ENCODE measurements at regions not wholly inside any gene's neighbourhood (a gene's known extent, or its start where the extent isn't known, plus 50 kb on each side); places are given as distances from the start of the nearest gene placed in this dataset.

DNA sequence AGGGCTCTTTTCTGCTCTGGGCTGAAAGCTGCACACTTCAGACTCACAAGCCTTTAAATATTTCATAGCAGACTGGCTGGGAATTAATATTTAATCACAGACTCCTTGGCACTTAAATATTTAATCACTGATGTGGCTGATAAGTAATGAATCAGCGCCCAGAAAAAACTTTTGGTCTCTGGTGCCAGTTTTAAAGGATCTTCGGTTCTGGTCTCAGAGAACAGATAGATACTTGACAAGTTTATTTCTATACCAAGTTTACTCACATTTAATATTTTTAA is 201.2 kb downstream of the MYCN start:
- DNase-seq = no peak

DNA sequence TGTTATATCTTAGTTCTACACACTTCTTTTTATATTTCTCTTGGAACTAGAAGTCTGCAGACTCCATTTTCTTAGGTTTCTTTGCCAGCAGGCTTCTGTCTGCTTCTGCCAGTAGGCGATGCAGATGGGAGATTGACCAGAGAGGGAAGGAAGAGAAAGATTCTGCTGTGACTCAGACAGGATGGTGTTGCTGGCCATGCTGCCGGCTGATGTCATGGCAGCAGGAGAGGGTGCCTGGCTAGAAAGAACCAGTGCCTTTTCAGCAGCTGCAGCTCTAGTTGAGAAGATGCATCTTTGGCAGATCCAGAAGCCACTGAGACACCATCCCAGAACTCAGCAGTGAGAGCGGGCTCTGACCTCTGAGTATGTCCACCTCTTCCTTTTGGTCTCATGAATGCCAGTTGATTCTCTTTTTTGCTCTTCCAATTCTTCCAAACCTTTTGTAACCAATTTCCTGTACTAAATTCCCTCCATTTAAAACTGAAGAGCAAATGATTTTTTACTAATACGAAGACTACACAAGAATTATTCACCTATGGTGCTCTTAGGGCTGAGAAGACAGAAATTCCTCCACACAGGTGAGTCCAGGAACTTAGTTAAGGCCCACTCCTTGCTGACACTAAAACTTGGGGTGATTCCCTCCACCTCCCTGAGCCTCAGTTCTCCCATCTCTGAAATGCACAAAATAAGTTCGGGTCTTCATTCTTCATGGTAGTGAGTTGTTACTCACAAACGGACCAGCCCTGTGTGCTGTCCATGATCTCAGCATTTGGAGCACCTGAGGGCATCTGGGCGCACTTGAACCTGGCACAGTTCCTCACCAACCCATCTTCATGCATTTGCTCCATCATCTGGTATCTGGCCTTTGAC is 200.7 kb downstream of the MYCN start:
- no peak for DNase-seq

DNA sequence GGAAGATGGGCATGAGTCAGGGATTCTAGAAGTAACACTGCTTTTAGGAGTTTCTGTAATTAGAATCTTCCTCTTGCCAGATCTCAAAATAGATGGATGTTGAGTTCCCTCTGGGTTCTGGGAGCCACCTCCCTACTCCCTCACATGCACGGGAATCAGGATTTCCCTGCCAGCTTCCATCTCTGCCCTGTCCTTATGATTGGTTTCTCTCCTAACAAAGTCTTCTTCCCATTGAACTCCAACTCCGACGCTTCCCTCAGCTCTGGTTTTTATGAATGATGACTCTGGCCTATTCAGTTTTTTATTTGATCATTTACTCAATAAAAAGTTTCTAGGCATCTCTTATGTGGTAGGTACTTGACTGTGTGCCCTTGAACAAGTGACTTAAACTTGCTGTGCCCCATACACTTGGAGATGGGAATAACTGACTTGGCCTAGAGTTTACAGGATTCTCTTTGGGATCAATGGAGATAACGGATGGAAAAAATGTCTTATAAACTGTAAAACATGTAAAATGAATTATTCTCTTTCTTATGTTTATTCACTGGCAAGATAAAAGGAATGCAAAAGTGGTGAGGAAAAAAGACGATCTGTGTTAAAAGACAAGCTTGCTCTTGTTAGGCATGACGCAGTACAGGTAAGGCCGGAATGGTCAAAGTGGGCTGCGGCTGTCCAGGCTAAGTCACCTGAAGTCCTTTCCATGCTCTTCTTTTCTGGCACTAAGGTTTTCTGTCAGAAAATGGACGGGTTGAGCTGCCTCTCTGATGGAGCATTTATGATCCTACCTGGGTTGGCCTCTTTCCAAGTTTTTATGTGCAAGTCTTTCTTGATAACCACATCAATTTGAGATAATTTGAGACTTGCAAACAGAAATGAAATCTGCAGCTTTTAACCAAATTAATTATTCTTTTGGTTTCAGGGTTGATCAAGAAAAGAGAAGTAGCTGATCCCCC is 199.6 kb downstream of the MYCN start:
- DNase-seq = no peak

DNA sequence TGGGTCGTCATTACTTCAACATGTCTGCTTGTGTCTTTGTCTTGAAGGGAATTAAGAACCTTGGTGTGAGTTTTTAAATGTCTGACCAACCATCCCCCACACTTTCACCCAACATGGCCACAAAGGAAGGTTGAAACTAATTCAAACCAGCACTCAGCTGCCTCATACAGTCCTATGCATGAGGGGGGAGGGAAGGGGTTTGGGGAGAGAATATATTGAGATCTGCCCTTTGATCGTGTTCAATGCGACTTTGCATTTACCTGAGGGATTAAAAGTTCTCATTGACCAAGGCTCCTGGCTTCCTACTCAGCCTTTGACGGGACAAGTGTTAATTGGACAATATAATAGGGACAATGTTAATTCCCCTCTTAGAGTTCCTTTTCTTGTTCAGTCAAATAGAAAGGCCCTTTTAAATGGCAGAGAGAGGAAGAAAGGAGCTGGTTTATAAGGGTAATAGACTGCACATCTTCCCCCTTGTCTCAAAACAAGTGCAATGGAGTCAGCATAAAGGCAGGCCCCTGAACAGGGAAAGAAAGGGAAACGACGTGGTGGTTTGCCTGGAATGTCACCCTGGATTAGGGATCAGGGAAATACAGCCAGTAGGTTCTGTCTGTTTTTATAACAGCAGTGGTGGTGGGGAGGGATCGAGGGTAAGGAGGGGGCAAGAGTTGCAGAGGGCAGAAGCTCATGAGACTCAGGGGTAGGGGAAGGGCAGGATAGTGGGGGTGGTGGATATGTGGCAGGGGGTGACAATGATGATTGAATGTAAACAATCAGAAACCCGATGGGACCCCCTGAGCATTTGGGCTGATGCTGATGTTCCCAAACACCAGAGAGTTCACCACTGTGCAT is 198.7 kb downstream of the MYCN start:
- no peak for DNase-seq

DNA sequence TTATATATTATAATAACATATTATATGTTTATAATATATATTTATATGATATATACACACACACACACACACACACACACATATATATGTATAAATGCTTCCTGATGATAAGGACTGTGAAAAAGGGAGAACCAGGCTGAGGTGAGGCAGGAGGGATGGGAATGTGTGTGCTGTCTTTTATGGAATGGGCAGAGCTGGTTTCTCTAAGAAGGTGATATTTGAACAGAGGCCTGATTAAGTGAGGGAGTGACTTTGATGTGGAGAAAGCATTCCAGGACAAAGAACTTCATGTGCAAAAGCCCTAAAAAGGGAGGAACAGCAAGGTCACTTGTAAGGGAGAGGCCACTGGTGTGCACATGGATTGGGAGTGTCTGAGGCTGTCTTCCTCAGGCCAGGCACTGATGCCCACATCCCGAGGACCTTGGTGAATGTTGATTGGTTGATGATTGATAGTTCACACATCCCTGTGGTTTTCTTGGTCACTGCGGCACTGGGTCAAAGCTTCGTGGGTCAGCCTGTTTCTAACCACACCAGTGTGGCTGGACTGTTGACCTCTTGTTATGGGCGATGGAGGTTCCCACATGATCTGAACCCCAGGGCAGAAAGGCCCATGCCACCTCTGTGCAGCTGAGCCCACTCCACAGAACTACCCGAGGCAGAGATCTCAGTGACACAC is 196.9 kb downstream of the MYCN start:
- no peak for DNase-seq

DNA sequence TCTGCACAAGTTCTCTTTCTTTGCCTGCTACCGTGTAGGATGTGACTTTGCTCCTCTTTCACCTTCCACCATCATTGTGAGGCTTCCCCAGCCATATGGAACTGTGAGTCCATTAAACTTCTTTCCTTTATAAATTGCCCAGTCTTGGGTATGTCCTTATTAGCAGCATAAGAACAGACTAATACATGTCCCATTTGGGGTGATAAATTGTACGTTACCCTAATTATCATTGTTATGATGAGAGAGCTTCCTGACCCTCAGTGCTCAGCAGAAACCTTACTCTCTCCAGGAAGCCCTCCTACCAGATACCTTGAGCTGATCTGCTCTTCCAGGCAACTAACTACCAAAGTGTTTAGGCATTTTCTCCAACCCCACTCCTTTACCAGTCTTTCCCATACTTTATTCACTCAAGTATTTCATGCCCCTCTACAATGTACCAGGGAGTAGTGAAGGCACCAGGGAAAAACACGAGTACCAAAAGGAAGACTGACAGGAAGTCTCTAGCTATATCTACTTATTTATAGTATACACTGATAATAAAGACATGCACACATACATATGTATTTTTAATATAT is 196.2 kb downstream of the MYCN start:
- no peak for DNase-seq

DNA sequence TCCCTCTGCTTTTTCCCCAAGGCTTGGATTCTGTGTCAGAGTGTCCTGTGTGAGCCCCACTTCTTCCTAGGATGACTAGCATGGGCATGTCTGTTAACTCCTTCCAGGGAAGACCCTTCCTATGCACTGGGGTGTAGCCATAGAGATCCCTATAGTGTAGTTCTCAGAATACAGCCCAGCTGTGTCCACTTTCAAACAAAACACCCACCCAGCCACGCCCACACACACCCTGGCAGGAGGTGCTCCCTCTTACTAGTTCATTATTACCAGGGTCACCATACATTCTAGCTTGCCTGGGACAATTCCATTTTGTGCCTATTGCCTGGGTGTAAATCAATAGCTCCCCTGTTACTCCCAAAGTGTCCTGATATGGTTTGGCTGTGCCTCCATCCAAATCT is 195.6 kb downstream of the MYCN start:
- no peak for DNase-seq

DNA sequence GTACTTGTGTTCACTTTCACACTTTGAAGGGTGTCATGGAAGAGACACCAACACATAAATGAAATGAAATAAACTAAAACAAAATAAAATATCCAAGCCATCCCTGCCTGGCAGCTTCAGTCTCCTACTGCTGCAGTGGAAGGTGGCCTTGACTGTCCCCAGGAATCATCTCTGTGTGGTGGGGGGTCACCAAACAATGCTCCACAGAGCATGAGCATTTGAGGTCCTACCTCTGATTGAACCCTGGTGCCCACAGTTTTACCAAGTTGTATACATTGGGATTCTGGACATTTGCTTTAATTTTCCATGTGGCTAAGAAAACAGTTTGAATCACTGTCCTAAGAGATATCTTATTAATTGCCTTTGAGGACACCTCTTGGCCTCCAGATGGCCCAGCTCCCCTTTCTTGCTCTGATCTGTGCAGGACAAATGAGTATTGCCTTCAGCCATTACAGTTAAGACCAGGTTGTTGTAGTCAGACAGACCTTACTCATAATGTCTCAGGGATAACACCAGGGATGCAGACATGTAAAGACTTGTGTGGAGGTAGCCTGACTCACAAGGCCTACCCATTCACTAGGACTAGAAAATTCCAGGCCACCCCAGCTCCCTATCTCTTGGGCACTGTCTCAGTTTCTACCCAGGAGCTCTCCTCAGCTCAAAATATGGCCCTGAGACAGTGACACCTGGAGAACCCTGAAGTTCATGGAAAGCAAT is 195.0 kb downstream of the MYCN start:
- no peak for DNase-seq

DNA sequence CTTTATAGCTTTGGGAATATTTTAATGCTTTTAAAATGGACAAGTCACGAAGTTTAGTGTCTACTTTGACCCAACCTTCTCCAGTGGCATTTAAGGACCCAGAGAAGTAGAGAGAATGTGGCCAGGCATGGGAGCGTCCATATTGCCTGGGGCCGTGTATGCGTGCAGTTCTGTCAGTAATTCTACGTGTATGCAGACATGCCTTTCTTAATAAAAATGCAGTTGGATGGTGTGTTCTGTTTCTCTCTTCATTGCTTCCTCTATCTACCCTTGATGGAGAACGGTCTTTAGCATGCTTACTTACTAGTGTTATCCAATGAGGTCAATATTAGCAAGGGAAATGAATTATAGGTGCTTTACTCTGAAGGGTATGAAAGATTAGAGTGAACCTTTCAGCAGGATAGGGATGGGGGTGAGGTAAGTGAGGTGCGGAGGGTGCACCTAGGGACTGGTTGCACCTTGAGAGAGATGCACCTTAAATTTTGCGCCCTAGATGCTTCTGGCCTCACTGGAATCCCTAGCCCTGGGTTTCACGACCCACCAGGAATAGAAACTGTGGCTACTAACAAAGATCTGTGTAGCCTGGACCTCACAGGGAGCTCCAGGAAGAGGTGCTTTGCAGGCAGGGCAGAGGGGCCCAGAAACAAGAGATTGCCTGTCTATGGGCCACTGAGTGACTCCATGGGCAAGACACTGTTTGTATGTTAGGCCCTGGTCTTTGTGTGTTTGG is 194.3 kb downstream of the MYCN start:
- DNase-seq = no peak

DNA sequence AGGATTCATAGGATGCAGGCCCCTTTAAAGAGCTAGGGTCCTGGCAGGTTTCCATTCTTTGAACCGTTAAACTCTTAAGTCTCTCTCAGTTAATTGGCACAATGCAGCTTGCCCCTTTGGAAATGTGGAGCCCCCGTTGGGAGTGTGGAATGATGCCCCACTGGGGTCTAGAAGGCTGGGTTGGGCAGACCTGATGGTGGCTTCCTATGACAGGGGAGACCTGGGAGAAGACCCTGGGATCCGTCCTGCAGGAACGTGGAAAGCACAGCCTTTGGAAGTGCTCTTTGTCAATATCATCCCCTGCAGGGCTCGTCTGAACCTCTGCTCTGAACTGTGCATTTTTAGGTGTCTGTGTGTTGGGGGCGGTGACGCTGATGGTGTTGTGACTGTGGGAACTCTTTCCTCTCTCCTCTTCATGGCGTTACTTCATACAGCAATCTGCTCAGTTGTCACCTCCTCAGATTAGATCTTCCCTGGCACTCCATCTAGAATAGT is 190.6 kb downstream of the MYCN start:
- no peak for DNase-seq

DNA sequence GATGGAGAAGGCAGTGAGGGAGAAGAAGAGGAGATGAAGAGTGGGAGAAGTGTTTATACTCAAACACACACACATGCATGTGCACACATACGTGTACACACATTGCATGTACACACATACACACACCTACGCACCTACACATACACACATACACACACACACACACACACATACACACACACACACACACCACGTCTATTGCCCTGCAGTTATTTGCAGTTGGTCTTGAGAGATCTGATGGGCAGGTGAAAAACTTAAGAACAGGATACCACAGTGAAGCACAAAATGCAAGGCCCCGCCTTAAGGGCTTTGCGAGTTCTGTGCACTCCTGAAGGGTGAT is 190.2 kb downstream of the MYCN start:
- DNase-seq = no peak

DNA sequence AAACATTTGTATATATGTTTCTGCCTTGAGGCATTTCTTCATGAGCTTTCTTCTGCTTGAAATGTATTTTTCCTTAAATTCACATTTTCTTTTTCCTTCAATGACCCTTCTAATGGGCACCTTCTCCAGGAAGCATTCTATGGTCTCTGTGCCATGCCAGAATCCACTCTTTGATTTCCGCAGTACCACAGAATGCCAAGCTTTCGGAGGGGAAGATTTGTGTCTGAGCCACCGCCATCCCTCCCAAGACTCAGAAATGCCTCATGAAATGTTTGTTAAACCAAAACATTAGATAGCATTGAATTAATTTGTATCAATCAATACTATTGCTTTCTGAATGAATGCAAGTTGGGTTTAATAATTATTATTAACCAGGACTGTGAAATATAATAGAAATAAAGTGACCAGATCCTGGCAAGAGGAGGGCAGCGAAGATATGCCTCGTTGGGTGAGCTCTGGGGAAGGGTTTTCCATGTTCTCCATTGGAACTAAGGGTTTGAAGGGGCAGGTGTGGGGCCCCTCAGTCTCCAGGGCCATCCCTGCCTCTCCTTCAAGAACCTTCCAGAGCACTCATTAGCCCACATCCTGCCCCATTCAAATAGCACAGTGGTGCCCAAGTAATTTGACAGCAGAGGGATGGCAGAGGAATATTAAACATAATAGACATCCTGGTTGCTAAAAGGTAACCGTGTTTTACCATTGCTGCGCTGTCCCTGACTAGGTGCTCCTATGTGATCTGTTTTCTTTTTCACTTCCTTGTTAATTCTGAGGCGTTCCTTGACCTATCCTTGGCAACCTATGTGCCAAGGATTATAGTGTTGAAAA is 189.6 kb downstream of the MYCN start:
- DNase-seq = no peak

DNA sequence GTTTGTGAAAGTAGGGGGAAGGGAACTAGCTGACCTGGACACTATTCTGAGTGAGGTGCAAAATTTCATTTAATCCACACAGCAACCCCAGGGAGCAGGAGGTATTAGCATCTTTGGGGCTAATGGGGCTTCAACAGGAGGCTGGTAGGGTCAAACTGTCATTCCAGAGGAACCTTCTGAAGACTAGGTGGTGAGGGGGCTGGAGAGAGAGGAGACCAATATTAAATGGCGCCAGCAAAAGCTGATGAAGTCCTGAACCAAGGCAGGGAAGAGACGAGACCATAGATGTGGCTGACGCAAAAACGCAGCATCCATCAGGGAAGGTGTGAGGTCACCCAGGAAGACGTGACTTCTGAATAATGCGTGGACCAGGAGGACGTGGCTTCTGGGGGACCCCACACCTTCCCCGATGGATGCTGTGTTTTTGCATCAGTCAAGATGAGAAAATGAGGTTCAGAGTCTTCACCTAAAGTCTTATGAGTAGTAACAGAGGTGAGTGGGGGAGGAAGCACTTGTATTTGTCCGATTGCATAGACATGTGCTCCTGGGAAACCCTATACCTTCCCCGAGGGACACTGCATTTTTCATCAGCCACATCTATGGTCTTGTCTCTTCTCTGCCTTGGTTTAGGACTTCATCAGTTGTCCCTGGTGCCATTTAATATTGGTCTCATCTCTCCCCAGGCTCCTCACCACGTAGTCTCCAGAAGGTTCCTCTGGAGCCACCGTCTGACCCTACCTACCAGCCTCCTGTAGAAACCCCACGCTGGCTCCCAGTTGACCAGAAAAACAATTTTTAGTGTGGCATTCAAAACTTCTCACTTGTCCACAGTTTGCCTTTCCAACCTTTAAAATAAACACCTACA is 188.6 kb downstream of the MYCN start:
- DNase-seq = no peak

DNA sequence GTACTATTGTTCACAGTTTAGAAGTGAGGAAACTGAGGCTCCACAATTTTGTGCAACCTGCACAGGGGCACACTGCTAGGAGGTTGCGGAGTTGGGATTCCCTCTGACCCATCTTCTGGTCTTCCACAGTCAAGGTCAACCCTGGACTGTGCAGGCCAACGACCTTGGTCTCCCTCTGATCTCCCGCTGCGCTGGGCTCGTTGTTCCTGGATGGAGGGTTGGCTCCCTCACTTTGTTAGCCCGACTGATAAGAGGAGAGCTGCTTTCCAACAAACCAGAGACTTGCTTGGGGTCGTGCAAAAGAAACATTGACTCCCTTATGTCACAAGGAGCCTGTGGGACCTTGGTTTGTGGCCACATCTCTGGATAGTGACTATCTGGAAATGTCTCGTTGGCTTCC is 187.6 kb downstream of the MYCN start:
- DNase-seq = no peak

DNA sequence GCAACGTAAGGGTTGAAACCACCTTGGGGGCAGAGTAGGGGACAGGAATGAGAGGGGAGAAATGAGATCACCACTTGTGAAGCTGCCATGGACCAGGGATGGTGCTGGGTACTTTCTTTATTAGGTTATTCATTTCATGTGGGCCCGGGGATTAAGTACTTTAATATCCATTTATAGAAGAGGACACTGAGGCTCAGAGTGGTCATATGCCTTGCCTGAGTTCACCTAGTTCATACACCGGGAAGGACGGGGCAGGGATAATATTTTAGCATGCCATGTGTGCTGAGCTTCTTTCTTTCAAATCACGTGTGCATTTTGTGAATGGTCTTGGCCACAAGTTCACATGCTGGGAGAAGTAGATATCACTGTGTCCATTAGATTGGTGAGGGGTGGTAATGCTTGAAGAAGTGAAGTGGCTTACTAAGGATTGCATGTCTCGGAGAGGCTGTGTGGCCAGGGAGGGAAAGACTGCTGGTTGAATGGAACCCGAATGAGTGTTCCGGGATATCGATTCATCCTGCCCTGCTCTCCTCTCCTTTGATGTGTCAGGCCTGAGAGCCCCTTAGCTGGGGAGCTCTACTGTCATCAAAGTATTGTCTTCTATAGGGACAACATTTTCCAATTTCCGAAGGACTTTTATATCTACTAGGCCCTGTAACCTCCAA is 187.1 kb downstream of the MYCN start:
- DNase-seq = no peak

DNA sequence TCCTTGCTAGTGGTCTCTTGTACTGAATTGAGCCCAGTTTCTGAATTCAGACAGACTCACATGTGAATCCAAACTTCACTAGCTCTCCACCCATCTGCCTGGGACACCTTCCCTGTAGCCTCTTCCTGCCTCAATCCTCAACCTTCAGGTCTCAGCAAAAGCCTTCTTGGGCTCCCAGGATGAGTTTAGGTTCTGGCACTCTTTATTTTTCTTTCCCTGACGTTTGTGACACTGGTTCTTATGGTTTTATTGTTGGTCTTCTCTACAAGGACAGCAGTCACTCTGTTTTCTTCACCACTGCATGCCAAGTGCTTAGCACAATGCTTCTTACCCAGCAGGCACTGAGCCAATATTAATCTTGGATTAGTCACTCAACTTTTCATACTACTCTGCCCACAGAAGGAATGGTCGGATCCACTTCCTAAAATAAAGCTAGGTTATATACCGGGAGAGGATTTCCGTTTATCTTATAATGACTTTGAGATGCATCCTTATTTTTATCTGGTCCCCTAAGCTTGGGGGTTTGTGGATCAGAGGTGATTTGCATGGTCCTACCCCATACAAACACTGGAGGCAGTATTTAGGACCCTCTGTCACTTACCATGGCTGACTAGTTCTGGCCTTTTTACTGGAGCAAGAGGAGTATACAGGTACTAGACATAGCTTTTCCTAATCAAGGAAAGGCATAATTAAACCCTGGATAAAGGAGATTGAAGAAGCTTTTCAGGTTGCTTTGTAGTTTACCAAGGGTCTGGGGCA is 186.3 kb downstream of the MYCN start:
- no peak for DNase-seq
